ENCODE measurements at regions not wholly inside any gene's neighbourhood (a gene's known extent, or its start where the extent isn't known, plus 50 kb on each side); places are given as distances from the start of the nearest gene placed in this dataset.

DNA sequence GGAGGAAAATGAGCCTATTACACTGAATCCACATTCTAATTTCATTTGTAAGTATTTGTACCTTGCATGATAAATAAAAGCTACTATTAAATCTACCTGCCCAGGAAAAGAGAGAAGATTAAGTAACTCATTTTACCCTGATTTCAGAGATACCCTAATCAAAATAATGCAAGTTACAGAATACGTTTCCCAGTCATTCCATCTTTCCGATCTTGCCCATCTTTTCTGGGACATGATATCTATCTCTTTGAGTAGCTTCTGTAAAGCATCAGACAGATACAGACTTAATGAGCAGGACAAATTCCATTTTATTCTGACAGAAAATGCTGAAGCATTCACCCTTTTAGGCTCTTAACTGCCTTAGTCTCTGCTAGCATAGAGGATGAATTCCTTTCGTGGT is 56.6 kb downstream of the SPRY2 start:
- Histone ChIP-seq H3K9ac (ENCODE audit: extremely low read depth, low read length, poor library complexity, severe bottlenecking) (no peak overlapping the region), H3K4me1 (ENCODE audit: control insufficient read depth, insufficient read depth, low read length) (no peaks in the 10 kb centered on the region), H3K9me3 (ENCODE audit: control insufficient read depth, low read length) (no peaks in the 10 kb centered on the region), H3K4me3 (ENCODE audit: low read length) (no peak overlapping the region), H3K36me3 (ENCODE audit: control insufficient read depth, insufficient read depth, low read length) (no peaks in the 10 kb centered on the region), H3K27me3 (ENCODE audit: control insufficient read depth, insufficient read depth, low read length, poor library complexity, severe bottlenecking) (no peaks in the 10 kb centered on the region), H3K27ac (ENCODE audit: low read depth, low read length) (no peak overlapping the region)
- 89 to 90% methylated on average over 3 of the region's 3 CpGs for WGBS, 2 experiments (ENCODE audit: insufficient coverage in 1 of 2, insufficient read length in 1 of 2)
- no peaks in the 10 kb centered on the region for H3K27me3 Mint-ChIP-seq (ENCODE audit: insufficient read depth)
- no peak for DNase-seq
- TF ChIP-seq, protein P1, sequence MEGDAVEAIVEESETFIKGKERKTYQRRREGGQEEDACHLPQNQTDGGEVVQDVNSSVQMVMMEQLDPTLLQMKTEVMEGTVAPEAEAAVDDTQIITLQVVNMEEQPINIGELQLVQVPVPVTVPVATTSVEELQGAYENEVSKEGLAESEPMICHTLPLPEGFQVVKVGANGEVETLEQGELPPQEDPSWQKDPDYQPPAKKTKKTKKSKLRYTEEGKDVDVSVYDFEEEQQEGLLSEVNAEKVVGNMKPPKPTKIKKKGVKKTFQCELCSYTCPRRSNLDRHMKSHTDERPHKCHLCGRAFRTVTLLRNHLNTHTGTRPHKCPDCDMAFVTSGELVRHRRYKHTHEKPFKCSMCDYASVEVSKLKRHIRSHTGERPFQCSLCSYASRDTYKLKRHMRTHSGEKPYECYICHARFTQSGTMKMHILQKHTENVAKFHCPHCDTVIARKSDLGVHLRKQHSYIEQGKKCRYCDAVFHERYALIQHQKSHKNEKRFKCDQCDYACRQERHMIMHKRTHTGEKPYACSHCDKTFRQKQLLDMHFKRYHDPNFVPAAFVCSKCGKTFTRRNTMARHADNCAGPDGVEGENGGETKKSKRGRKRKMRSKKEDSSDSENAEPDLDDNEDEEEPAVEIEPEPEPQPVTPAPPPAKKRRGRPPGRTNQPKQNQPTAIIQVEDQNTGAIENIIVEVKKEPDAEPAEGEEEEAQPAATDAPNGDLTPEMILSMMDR (conservative IDR thresholded peaks at IDR 0.05): no peak
- no peaks in the 10 kb centered on the region for H3K4me1 Mint-ChIP-seq
- peaks cover 6% of the 10 kb centered on the region for H3K36me3 Mint-ChIP-seq (ENCODE audit: low read depth)
- no peak overlapping the region for H3K27ac Mint-ChIP-seq
- peaks cover 10% of the 10 kb centered on the region for H3K9me3 Mint-ChIP-seq
- H3K4me3 Mint-ChIP-seq: no peak overlapping the region

DNA sequence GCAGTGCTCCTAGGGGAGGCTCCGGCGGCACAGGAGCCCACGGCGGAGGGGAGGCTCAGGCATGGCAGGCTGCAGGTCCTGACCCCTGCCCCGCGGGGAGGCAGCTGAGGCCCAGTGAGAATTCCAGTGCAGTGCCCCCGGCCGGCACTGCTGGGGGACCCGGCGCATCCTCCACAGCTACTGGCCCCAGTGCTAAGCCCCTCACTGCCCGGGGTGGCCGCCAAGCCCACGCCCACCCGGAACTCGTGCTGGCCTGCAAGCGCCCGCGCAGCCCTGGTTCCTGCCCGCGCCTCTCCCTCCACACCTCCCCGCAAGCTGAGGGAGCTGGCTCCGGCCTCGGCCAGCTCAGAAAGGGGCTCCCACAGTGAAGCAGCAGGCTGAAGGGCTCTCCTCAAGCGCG is 62.2 kb downstream of the SPRY2 start:
- Mint-ChIP-seq H3K36me3 (ENCODE audit: low read depth) (peaks cover 14% of the 10 kb centered on the region), H3K9me3 (peaks cover 18% of the 10 kb centered on the region), H3K27ac (no peak overlapping the region), H3K4me3 (no peak overlapping the region), H3K27me3 (ENCODE audit: insufficient read depth) (no peaks in the 10 kb centered on the region), H3K4me1 (peaks cover 16% of the 10 kb centered on the region)
- no peak overlapping the region for H3K4me3 ChIP-seq (ENCODE audit: low read length)
- H3K9me3 ChIP-seq (ENCODE audit: control insufficient read depth, low read length): no peaks in the 10 kb centered on the region
- no peaks in the 10 kb centered on the region for H3K36me3 ChIP-seq (ENCODE audit: control insufficient read depth, insufficient read depth, low read length)
- H3K9ac ChIP-seq (ENCODE audit: extremely low read depth, low read length, poor library complexity, severe bottlenecking): no peak overlapping the region
- H3K4me1 ChIP-seq (ENCODE audit: control insufficient read depth, insufficient read depth, low read length): peaks cover 3% of the 10 kb centered on the region
- TF ChIP-seq, protein P1 (conservative IDR thresholded peaks at IDR 0.05): no peak
- DNase-seq: no peak
- 92 to 97% methylated on average over 5 to 25 of the region's 25 CpGs for WGBS, 2 experiments (ENCODE audit: insufficient coverage in 1 of 2, insufficient read length in 1 of 2)
- H3K27me3 ChIP-seq (ENCODE audit: control insufficient read depth, insufficient read depth, low read length, poor library complexity, severe bottlenecking): no peaks in the 10 kb centered on the region
- H3K27ac ChIP-seq (ENCODE audit: low read depth, low read length): no peak overlapping the region

DNA sequence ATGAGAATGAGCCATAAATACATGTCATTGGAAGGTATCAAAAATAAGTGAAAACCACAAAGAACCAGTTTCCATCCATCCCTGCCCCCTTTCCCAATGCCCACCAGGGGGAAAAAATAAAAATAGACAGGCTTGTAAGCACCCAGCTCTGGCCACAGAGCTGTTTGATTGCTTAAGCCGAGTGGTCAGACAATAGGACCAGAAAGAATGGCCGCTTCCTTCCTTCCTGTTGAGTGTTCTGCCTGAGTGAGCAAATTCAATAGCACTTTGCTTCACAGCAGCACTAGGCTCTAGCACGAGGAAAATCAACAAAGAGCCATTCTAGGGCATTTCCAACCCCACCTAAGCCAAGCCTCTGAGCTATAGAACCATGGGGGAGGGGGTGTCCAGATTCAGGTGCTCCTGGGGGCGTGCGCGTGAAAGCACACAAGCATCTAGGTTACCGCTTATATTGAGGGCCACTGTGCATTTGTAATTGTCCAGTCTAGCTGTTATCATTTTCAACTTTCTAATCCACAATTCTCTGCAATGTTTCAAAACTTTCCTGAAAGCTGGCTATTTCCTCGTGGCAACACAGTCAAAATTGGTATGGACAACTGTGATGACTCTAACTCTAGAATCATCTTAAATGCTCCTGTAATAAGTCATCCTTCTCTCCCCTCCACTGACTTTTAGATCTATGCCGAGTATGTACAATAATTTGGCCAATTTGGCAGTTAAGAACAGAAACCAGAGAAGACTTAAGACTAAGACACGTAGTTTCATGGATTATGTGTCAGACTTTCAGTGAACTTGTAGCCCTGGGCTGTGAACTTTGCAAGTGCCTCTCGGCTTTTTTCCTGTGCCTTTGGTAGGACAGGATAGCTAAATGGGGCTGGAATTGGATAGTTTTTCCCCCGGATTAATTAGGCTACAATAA is 64.3 kb downstream of the SPRY2 start:
- Histone ChIP-seq H3K4me3 (ENCODE audit: low read length) (no peak overlapping the region), H3K27ac (ENCODE audit: low read depth, low read length) (peak overlapping the region; percentile 63), H3K4me1 (ENCODE audit: control insufficient read depth, insufficient read depth, low read length) (peaks cover 3% of the 10 kb centered on the region), H3K9ac (ENCODE audit: extremely low read depth, low read length, poor library complexity, severe bottlenecking) (no peak overlapping the region), H3K9me3 (ENCODE audit: control insufficient read depth, low read length) (peaks cover under 1% of the 10 kb centered on the region), H3K36me3 (ENCODE audit: control insufficient read depth, insufficient read depth, low read length) (no peaks in the 10 kb centered on the region), H3K27me3 (ENCODE audit: control insufficient read depth, insufficient read depth, low read length, poor library complexity, severe bottlenecking) (no peaks in the 10 kb centered on the region)
- WGBS, 2 experiments (ENCODE audit: insufficient coverage in 1 of 2, insufficient read length in 1 of 2): 76 to 82% methylated on average over 9 to 12 of the region's 12 CpGs
- Mint-ChIP-seq H3K27me3 (ENCODE audit: insufficient read depth) (no peaks in the 10 kb centered on the region), H3K36me3 (ENCODE audit: low read depth) (peaks cover 8% of the 10 kb centered on the region), H3K4me1 (peaks cover 16% of the 10 kb centered on the region), H3K9me3 (peaks cover 18% of the 10 kb centered on the region), H3K27ac (peak overlapping the region; percentile 74), H3K4me3 (no peak overlapping the region)
- DNase-seq: no peak
- TF ChIP-seq, protein P1 (conservative IDR thresholded peaks at IDR 0.05): peak; percentile 43
